Spleen (tissue), 11 donors: ENCODE measurements at regions not wholly inside any gene's neighbourhood (a gene's known extent, or its start where the extent isn't known, plus 50 kb on each side); places are given as distances from the start of the nearest gene placed in this dataset.

Experiments used
- DNase-seq: peaks from one replicate; pipeline ENCODE4 v3.0.0-alpha.2; 2020
- H3K27ac ChIP-seq, 8 donors: fragments of 200-600 bp; sonication (generic) in 7 of 8; 1 replicate in 4 of 8; 2 replicates in 4 of 8; pipeline versions ENCODE4 v1.5.0 to v1.8.0; 2016 to 2021; ENCODE audit warnings: inconsistent platforms in 4 of 8, mild to moderate bottlenecking in 4 of 8, moderate library complexity in 1 of 8
- H3K27me3 ChIP-seq, 7 donors: fragments of 200-600 bp; sonication (generic) in 6 of 7; replicated peaks in 1 of 7; 1 replicate in 4 of 7; 2 replicates in 3 of 7; pipeline versions ENCODE4 v1.5.0 to v1.8.0; 2016 to 2021; ENCODE audit warnings: inconsistent platforms in 3 of 7, mild to moderate bottlenecking in 1 of 7
- H3K36me3 ChIP-seq, 6 donors: fragments of 200-600 bp; sonication (generic) in 5 of 6; 1 replicate in 4 of 6; 2 replicates in 2 of 6; pipeline versions ENCODE4 v1.5.0 to v1.8.0; 2016 to 2021; ENCODE audit warnings: inconsistent platforms in 2 of 6
- H3K4me1 ChIP-seq, 6 donors: fragments of 200-600 bp; sonication (generic) in 5 of 6; 1 replicate in 3 of 6; 2 replicates in 3 of 6; pipeline versions ENCODE4 v1.5.0 to v1.8.0; 2016 to 2021; ENCODE audit warnings: inconsistent platforms in 3 of 6
- H3K4me3 ChIP-seq, 8 donors: fragments of 200-600 bp; sonication (generic) in 7 of 8; 1 replicate in 4 of 8; 2 replicates in 4 of 8; pipeline versions ENCODE4 v1.5.0 to v1.8.0; 2016 to 2021; ENCODE audit warnings: inconsistent platforms in 4 of 8, mild to moderate bottlenecking in 4 of 8, moderate library complexity in 2 of 8
- H3K9me3 ChIP-seq, 8 donors: fragments of 200-600 bp; sonication (generic) in 7 of 8; 1 replicate in 4 of 8; 2 replicates in 4 of 8; pipeline versions ENCODE4 v1.5.0 to v1.8.0; 2016 to 2021; ENCODE audit warnings: inconsistent platforms in 4 of 8
- POLR2A ChIP-seq, 3 donors: fragments of 450-650 bp; IDR thresholded peaks; one replicate each; pipeline ENCODE4 v1.5.1; 2017; ENCODE audit warnings: antibody characterized with exemption in 3 of 3, mild to moderate bottlenecking in 1 of 3
- POLR2AphosphoS5 ChIP-seq, 3 donors: sonication (generic); formaldehyde crosslinking; IDR thresholded peaks; one replicate each; pipeline ENCODE4 v1.5.1; 2017; ENCODE audit warnings: antibody characterized with exemption in 3 of 3
- WGBS, 5 donors: extraction: QIAGEN DNeasy Blood & Tissue Kit in 3 of 5; methylation state at CpG; one replicate each; pipeline versions ENCODE4 v1.1.5 to v1.1.7; 2013 to 2018; 5-methylcytosine and 5-hydroxymethylcytosine counted together
- intact Hi-C: fragments of 100-400 bp; cut with DNase I; formaldehyde crosslinking; loops from one replicate; pipeline ENCODE4 v1.15.0; 2023; ENCODE audit warnings: low total_unique reads
- TF ChIP-seq, protein P1 (sequence below), 11 experiments: fragments of 200-600 bp in 7 of 11; fragments of 450-650 bp in 4 of 11; sonication (generic) in 4 of 11; IDR thresholded peaks in 8 of 11; conservative IDR thresholded peaks in 3 of 11; 1 replicate in 7 of 11; 2 replicates in 4 of 11; pipeline versions ENCODE4 v1.4.0 to v1.8.0; 2016 to 2021; ENCODE audit warnings: antibody characterized with exemption in 11 of 11, inconsistent platforms in 4 of 11, mild to moderate bottlenecking in 1 of 11
- donor health status: healthy with polysubstance abuse.
- donor health status: DM: no; HTN: no; CAD: no; lungs with moderate emphysema.
- donor health status: DM: no; HTN: no; CAD: no.
- donor health status: Bipolar disorder and iron deficiency.
- donor health status: healthy.
- donor health status: DM: no; HTN: no; CAD: no.
- donor health status: DM: yes; HTN: yes; CAD: no.

DNA sequence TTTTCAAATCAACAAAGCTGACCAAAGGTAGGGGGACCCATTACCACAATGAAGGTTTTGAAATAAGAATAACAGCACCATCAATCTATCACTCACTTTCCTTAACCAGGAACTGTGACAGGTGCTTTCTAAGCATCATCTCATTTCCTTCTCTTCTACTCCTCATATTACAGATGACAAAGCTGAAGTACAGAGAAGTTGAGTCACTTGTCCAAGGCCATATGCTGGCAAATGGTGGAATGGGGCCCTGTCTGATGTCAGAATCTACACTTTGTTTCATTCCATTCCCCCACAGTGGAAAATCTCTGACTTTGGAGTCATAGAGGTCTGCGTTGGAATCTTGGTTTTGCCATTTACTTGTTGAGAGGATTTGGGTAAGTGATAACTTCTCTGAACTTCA, 222.5 kb upstream of the LRFN2 start:
- peaks cover 0 to 3% (median 0%) of the 10 kb centered on the region in 6 donors for H3K4me1 ChIP-seq
- H3K36me3 ChIP-seq, result no peaks in the 10 kb centered on the region
- TF ChIP-seq POLR2A (IDR thresholded peaks at IDR 0.05), result no peak
- TF ChIP-seq POLR2AphosphoS5 (IDR thresholded peaks at IDR 0.05), result no peak
- TF ChIP-seq, protein P1, sequence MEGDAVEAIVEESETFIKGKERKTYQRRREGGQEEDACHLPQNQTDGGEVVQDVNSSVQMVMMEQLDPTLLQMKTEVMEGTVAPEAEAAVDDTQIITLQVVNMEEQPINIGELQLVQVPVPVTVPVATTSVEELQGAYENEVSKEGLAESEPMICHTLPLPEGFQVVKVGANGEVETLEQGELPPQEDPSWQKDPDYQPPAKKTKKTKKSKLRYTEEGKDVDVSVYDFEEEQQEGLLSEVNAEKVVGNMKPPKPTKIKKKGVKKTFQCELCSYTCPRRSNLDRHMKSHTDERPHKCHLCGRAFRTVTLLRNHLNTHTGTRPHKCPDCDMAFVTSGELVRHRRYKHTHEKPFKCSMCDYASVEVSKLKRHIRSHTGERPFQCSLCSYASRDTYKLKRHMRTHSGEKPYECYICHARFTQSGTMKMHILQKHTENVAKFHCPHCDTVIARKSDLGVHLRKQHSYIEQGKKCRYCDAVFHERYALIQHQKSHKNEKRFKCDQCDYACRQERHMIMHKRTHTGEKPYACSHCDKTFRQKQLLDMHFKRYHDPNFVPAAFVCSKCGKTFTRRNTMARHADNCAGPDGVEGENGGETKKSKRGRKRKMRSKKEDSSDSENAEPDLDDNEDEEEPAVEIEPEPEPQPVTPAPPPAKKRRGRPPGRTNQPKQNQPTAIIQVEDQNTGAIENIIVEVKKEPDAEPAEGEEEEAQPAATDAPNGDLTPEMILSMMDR (IDR thresholded peaks at IDR 0.05 in 8 of 11, conservative IDR thresholded peaks at IDR 0.05 in 3 of 11), result no peak
- H3K27me3 ChIP-seq, result no peaks in the 10 kb centered on the region
- no peak overlapping the region for H3K4me3 ChIP-seq
- WGBS, 5 donors, result 86 to 97% (median 93%) methylated on average over 1 of the region's 1 CpG
- DNase-seq, result no peak
- no peak overlapping the region for H3K27ac ChIP-seq
- intact Hi-C loops, result no loop called here
- H3K9me3 ChIP-seq, result no peaks in the 10 kb centered on the region

DNA sequence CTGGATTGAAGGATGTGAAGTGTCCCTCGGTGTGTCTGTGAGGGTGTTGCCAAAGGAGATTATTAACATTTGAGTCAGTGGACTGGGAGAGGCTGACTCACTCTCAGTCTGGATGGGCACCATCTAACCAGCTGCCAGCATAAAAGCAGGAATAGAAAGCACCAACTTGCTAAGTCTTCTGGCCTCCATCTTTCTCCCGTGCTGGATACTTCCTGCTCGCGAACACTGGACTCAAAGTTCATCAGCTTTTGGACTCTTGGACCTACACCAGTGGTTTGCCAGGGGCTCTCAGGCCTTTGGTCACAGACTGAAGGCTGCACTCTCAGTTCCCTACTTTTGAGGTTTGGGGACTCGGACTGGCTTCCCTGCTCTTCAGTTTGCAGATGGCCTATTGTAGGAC, 220.3 kb upstream of the LRFN2 start:
- no peak for DNase-seq
- no peaks in the 10 kb centered on the region for H3K9me3 ChIP-seq
- no peak for TF ChIP-seq POLR2A (IDR thresholded peaks at IDR 0.05)
- TF ChIP-seq, protein P1 (IDR thresholded peaks at IDR 0.05 in 8 of 11, conservative IDR thresholded peaks at IDR 0.05 in 3 of 11), result no peak
- no peak for TF ChIP-seq POLR2AphosphoS5 (IDR thresholded peaks at IDR 0.05)
- H3K4me1 ChIP-seq, result peaks cover 0 to 23% (median 4%) of the 10 kb centered on the region in 6 donors
- intact Hi-C loops, result no loop called here
- 81 to 89% (median 82%) methylated on average over 5 of the region's 5 CpGs for WGBS, 5 donors
- no peaks in the 10 kb centered on the region for H3K36me3 ChIP-seq
- H3K27me3 ChIP-seq, result no peaks in the 10 kb centered on the region
- H3K27ac ChIP-seq, result no peak overlapping the region
- no peak overlapping the region for H3K4me3 ChIP-seq

DNA sequence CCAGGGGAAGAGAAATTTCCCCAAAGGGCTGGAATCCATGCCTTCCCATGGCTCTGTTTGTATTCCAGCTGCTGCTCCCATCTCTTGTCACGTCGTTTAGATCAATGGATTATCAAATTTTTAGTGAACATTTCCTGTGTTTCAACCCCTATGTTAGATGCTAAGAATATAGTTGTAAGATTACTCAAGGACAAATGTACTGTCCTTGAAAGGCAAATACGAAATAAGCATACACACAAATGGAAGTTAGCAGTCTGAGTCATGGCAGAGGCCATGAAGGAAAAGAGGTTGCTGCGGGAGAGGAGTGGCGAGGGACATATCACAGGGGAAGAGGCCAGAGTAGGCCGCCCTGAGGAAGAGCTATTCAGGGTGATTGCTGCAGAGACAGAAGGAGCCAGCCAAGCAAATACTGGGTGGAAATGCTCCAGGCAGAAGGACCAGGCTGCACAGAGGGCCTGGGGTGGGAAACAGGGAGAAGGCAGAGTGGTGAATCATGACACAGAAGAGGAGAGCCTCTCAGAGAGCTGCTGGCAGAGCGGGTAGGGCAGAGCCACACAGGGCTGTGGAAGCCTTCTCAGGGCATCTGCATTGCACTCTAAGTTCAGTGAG, 219.2 kb upstream of the LRFN2 start:
- no peak overlapping the region for H3K27ac ChIP-seq
- intact Hi-C loops, result no loop called here
- no peak overlapping the region for H3K4me3 ChIP-seq
- WGBS, 5 donors, result 71 to 79% (median 76%) methylated on average over 7 of the region's 7 CpGs
- no peak for DNase-seq
- H3K4me1 ChIP-seq, result peaks cover 0 to 26% (median 4%) of the 10 kb centered on the region in 6 donors
- no peaks in the 10 kb centered on the region for H3K36me3 ChIP-seq
- no peaks in the 10 kb centered on the region for H3K9me3 ChIP-seq
- no peak for TF ChIP-seq POLR2AphosphoS5 (IDR thresholded peaks at IDR 0.05)
- TF ChIP-seq, protein P1 (IDR thresholded peaks at IDR 0.05 in 8 of 11, conservative IDR thresholded peaks at IDR 0.05 in 3 of 11), result no peak
- TF ChIP-seq POLR2A (IDR thresholded peaks at IDR 0.05), result no peak
- H3K27me3 ChIP-seq, result no peaks in the 10 kb centered on the region

DNA sequence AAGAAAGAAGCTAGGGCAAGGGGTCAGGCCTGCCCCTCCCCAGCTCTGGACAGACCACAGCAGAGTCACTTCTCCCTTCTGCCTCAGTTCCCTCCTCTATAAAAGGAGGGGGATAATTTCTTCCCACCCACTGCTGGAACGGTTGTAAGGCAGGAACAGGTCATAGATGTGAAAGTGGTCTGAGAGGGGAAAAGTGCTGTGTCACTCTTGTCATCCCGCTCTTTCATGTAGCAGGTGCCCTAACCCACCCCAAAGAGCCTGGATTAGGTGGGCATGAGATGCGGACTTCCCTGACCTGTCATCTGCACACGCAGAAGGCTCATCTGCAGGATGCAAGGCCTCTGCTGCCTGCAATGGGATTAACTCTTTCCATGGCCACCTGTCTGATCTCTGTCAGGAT, 218.2 kb upstream of the LRFN2 start:
- Histone ChIP-seq H3K9me3 (no peaks in the 10 kb centered on the region), H3K27ac (no peak overlapping the region), H3K27me3 (no peaks in the 10 kb centered on the region), H3K4me1 (peaks cover 0 to 26% (median 4%) of the 10 kb centered on the region in 6 donors), H3K36me3 (no peaks in the 10 kb centered on the region), H3K4me3 (no peak overlapping the region)
- intact Hi-C loops, result no loop called here
- TF ChIP-seq POLR2A (IDR thresholded peaks at IDR 0.05) (no peak), POLR2AphosphoS5 (IDR thresholded peaks at IDR 0.05) (no peak)
- TF ChIP-seq, protein P1 (IDR thresholded peaks at IDR 0.05 in 8 of 11, conservative IDR thresholded peaks at IDR 0.05 in 3 of 11), result no peak
- WGBS, 5 donors, result 69 to 77% (median 73%) methylated on average over 4 of the region's 4 CpGs
- DNase-seq, result no peak
